Activated CD8-positive, alpha-beta memory T cell treated with anti-CD3 and anti-CD28 coated beads, Interleukin-2, amount 50 U/mL, for 24 hours (primary cell): ENCODE measurements at regions not wholly inside any gene's neighbourhood (a gene's known extent, or its start where the extent isn't known, plus 50 kb on each side); places are given as distances from the start of the nearest gene placed in this dataset.

Experiments used
- DNase-seq: peaks from one replicate; pipeline ENCODE4 v3.0.0-alpha.2; 2020; ENCODE audit errors: extremely low read depth

GRCh38 chr2:2828774-2829368, 497.8 kb upstream of the MYT1L start:
- no peak for DNase-seq

GRCh38 chr2:2827761-2828221, 496.7 kb upstream of the MYT1L start:
- DNase-seq, result no peak

- no peak for DNase-seq
Measured at GRCh38 chr2:2827046-2827636, 496.1 kb upstream of the MYT1L start.

- no peak for DNase-seq
Measured at GRCh38 chr2:2826621-2827020, 495.5 kb upstream of the MYT1L start.

GRCh38 chr2:2826209-2826551, 495.1 kb upstream of the MYT1L start:
- no peak for DNase-seq

- DNase-seq, result no peak
Measured at GRCh38 chr2:2825516-2826208, 494.6 kb upstream of the MYT1L start.

GRCh38 chr2:2825062-2825461, 494.0 kb upstream of the MYT1L start:
- no peak for DNase-seq

GRCh38 chr2:2824588-2824987, 493.5 kb upstream of the MYT1L start:
- no peak for DNase-seq

- DNase-seq, result no peak
Measured at GRCh38 chr2:2823061-2823753, 492.1 kb upstream of the MYT1L start.

DNA sequence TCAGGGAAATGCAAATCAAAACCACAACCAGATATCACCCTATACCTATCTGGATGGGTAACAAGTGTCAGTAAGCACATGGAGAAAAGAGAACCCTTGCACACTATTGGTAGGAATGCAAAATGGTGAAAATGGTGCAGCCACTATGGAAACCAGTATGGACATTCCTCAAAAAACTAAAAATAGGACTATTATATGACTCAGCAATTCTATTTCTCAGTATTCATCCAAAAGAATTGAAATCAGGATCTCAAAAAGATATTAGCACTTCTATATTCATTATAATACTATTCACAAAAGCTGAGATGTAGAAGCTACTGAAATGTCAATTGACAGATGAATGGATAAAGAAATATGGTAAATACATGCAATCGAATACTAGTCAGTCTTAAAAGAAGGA, 491.1 kb upstream of the MYT1L start:
- no peak for DNase-seq

GRCh38 chr2:2812648-2813047, 481.6 kb upstream of the MYT1L start:
- DNase-seq, result no peak

DNA sequence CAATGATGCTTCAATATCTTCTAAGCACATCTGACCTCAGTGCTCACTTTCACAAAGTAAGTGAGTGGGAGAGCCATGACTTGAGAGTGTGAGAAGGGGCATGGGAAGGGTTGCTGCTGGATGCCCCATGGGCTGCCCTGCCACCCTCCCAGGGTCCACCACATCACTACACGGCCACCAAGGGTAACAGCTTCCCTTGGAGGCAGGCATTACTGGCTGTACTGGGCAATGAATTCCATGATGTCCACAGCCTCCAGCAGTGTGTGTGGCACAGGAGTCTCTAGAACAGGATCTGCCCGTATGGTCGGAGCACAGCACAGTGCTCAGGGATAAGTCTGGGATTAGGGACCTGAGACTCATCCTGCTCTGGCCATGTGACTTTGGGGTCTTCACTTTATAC, 481.0 kb upstream of the MYT1L start:
- no peak for DNase-seq

DNA sequence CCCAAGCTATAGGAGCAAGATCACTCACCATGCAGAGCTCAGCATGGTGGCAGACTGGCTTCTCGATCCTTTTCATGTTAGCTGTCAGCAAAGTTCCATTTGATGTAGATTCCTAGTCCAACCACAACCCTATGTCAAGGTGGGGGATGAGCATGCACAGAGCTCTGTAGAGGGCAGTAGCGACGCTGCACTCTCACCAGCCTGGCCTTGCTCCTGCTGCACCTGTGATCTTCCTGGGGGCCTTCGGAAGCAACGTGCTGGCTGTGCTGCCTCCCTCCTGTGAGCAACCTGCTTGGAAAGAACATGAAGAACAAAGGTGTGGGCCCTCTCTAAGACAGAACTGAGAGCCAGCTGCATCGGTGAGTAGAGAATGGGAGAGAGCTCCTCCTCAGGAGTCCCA, 479.4 kb upstream of the MYT1L start:
- no peak for DNase-seq

GRCh38 chr2:2809771-2810170, 478.7 kb upstream of the MYT1L start:
- DNase-seq, result no peak

DNA sequence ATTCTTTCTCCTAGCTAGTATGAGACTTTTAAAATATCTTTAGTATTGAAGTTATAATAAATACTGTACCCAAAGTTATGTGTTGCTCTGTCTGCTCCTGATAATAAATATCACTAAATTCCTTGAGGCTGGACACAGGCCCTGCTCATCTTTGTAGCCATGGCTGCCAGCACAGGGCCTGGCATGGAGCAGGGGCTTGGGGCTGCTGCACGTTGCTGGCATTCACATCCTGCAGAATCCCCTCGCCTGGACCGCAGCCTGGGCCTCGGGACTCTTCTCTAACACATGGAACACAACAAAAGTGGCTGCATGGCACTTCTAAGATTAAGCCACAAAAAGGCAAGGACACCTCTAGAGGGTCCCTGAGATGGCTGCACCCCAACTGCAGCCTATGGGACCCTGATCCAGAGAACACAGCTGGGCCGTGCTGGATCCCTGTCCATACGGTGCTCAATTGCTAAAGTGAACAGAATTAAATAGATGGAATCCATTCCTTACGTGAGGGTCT, 477.5 kb upstream of the MYT1L start:
- no peak for DNase-seq

- no peak for DNase-seq
Measured at GRCh38 chr2:2806711-2807110, 475.6 kb upstream of the MYT1L start.

- no peak for DNase-seq
Measured at GRCh38 chr2:2805263-2805662, 474.2 kb upstream of the MYT1L start.

DNA sequence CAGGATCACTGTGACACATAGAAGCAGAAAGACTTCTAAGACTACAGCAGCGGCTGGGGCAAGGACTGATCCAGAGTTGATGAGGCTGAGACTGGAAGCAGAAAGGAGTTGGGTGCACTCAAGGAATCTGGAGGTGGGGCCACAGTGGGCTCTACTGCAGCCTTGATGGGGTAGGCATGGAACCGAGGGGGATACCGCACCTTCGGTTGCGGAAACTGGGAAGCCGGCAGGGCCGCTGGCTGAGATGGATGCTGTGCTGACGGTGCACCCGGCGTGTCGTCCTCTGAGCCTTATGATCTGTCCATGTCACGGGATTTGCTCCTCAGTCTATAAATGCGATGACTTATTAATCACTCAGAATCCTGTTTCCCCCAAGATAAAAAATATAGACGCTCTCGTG, 473.5 kb upstream of the MYT1L start:
- no peak for DNase-seq

DNA sequence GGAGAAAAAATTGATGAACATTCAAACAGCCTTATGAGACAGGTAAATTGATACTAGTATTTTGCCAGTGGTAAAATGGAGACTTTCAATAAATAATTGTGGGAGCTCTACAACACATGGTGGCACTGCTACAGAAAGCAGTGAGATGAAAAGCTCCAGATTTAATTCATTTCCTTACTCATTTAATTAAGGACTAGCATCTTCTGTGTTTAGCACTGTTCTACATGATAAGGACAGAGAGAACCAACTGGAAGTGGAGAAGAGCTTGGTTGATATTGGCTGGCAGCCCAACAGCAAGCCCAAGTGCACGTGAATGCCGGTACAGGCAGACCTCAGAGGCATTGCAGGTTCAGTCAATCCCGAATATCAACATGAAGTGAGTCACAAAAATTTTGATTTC, 470.4 kb upstream of the MYT1L start:
- DNase-seq, result no peak

- DNase-seq, result no peak
Measured at GRCh38 chr2:2800697-2801096, 469.6 kb upstream of the MYT1L start.

- no peak for DNase-seq
Measured at GRCh38 chr2:2800001-2800400, 468.9 kb upstream of the MYT1L start.

DNA sequence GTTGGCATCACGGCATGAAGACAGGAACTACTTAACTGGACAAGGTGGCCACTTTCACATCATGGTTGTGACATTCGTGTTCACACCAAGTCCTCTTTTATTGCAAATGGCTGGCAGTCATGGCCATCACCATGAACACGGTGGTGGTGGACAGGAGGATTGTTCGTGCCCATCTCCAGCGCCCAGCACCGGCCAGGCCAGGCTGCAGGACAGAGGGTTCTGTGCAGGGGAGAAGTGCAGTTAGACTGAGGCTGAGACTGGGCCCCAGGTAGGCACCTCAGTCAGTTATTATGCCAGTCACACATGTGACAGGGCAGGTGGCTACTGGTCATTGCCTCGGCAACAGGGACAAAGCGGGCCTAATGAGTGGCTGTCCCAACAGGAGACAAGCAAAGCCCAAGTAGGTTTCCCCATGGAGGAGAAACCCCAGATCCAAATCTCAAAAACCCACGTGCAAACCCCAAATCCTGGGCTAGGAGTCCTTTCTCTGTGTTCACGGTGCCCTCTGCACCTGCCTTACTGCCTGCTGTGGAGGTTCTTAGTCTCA, 468.1 kb upstream of the MYT1L start:
- no peak for DNase-seq
